Left lung (tissue), 4 donors: ENCODE measurements at regions not wholly inside any gene's neighbourhood (a gene's known extent, or its start where the extent isn't known, plus 50 kb on each side); places are given as distances from the start of the nearest gene placed in this dataset.
"Not testable (repeated sequence)": the region's sequence is repeated elsewhere in the genome, so short reads cannot be mapped to it uniquely, and the experiment has no call there.

Experiments used
- ATAC-seq: fragments of 200-7000 bp; cut with Tn5 transposase; one replicate; pipeline ENCODE4 v1.9.1; 2020; ENCODE audit warnings: moderate library complexity
- DNase-seq, 4 donors: peaks; one replicate each; pipeline ENCODE4 v3.0.0-alpha.2; 2013 to 2020
- H3K27ac ChIP-seq, 2 donors: fragments of 200-600 bp; sonication (generic) in 1 of 2; one replicate each; pipeline versions ENCODE4 v1.5.0 to v1.8.0; 2020 to 2021
- H3K27me3 ChIP-seq, 2 donors: fragments of 200-600 bp; sonication (generic) in 1 of 2; one replicate each; pipeline versions ENCODE4 v1.5.0 to v1.8.0; 2020 to 2021
- H3K36me3 ChIP-seq, 2 donors: fragments of 200-600 bp; sonication (generic) in 1 of 2; one replicate each; pipeline versions ENCODE4 v1.5.0 to v1.8.0; 2020 to 2021
- H3K4me1 ChIP-seq, 2 donors: fragments of 200-600 bp; one replicate each; pipeline ENCODE4 v1.8.0; 2021
- H3K4me3 ChIP-seq, 2 donors: fragments of 200-600 bp; sonication (generic) in 1 of 2; one replicate each; pipeline versions ENCODE4 v1.5.0 to v1.8.0; 2020 to 2021; ENCODE audit warnings: mild to moderate bottlenecking in 1 of 2
- H3K9me3 ChIP-seq, 2 donors: fragments of 200-600 bp; sonication (generic) in 1 of 2; one replicate each; pipeline versions ENCODE4 v1.5.0 to v1.8.0; 2020 to 2021
- CTCF ChIP-seq, 2 donors: fragments of 200-600 bp; sonication (generic) in 1 of 2; IDR thresholded peaks; one replicate each; pipeline versions ENCODE4 v1.5.0 to v1.8.0; 2021; ENCODE audit warnings: antibody characterized with exemption in 2 of 2
- intact Hi-C, 2 donors: fragments of 100-400 bp; cut with DNase I; formaldehyde crosslinking; loops; one replicate each; pipeline versions ENCODE4 v1.11.2 to v1.14.2; 2022
- donor health status: DM: no; HTN: yes; CAD: no.
- donor health status: DM: no; HTN: no; CAD: no.

GRCh38 chr4:20017777-20018115 is 234.0 kb upstream of the SLIT2 start:
- DNase-seq (peak in 1 of 4 donors; percentile 24), ATAC-seq (no peak)
- H3K9me3 ChIP-seq = no peaks in the 10 kb centered on the region
- intact Hi-C loops = no loop called here
- no peak overlapping the region for H3K27ac ChIP-seq
- H3K4me3 ChIP-seq = no peak overlapping the region
- TF ChIP-seq CTCF (IDR thresholded peaks at IDR 0.05) = no peak
- no peaks in the 10 kb centered on the region for H3K4me1 ChIP-seq
- no peaks in the 10 kb centered on the region for H3K27me3 ChIP-seq
- no peaks in the 10 kb centered on the region for H3K36me3 ChIP-seq

GRCh38 chr4:20017070-20017776 is 234.5 kb upstream of the SLIT2 start:
- Histone ChIP-seq H3K36me3 (no peaks in the 10 kb centered on the region), H3K9me3 (no peaks in the 10 kb centered on the region), H3K4me1 (no peaks in the 10 kb centered on the region), H3K27me3 (no peaks in the 10 kb centered on the region), H3K4me3 (no peak overlapping the region), H3K27ac (no peak overlapping the region)
- no peak for TF ChIP-seq CTCF (IDR thresholded peaks at IDR 0.05)
- DNase-seq (no peak), ATAC-seq (no peak)
- intact Hi-C loops = no loop called here

- Histone ChIP-seq H3K27ac (no peak overlapping the region), H3K36me3 (no peaks in the 10 kb centered on the region), H3K4me1 (no peaks in the 10 kb centered on the region), H3K27me3 (no peaks in the 10 kb centered on the region), H3K4me3 (no peak overlapping the region), H3K9me3 (no peaks in the 10 kb centered on the region)
- no peak for ATAC-seq
- DNase-seq = no peak
- intact Hi-C loops = no loop called here
- TF ChIP-seq CTCF (IDR thresholded peaks at IDR 0.05) = no peak
These were observed 236.0 kb upstream of the SLIT2 start for GRCh38 chr4:20015636-20016224.

- intact Hi-C loops, H3K27ac ChIP-seq, H3K4me1 ChIP-seq, H3K36me3 ChIP-seq, ATAC-seq, H3K4me3 ChIP-seq, H3K9me3 ChIP-seq, H3K27me3 ChIP-seq: not testable (repeated sequence)
- DNase-seq = peak in 1 of 4 donors; percentile 67
These were observed 247.7 kb upstream of the SLIT2 start for GRCh38 chr4:20003836-20004558.

GRCh38 chr4:19999775-20000414 is 251.8 kb upstream of the SLIT2 start:
- Histone ChIP-seq H3K9me3 (no peaks in the 10 kb centered on the region), H3K27me3 (no peaks in the 10 kb centered on the region), H3K36me3 (no peaks in the 10 kb centered on the region), H3K4me1 (no peaks in the 10 kb centered on the region), H3K4me3 (no peak overlapping the region), H3K27ac (no peak overlapping the region)
- intact Hi-C loops = no loop called here
- DNase-seq (no peak), ATAC-seq (no peak)
- no peak for TF ChIP-seq CTCF (IDR thresholded peaks at IDR 0.05)
